Left lung (tissue), 4 donors: ENCODE measurements at regions not wholly inside any gene's neighbourhood (a gene's known extent, or its start where the extent isn't known, plus 50 kb on each side); places are given as distances from the start of the nearest gene placed in this dataset.
A peak's percentile ranks its signal among the peaks of the same experiment; 100 is the strongest.

ENCODE experiments used
- ATAC-seq: fragments of 200-7000 bp; cut with Tn5 transposase; one replicate; pipeline ENCODE4 v1.9.1; 2020; ENCODE audit warnings: moderate library complexity
- DNase-seq, 4 donors: peaks; one replicate each; pipeline ENCODE4 v3.0.0-alpha.2; 2013 to 2020
- H3K27ac ChIP-seq, 2 donors: fragments of 200-600 bp; sonication (generic) in 1 of 2; one replicate each; pipeline versions ENCODE4 v1.5.0 to v1.8.0; 2020 to 2021
- H3K27me3 ChIP-seq, 2 donors: fragments of 200-600 bp; sonication (generic) in 1 of 2; one replicate each; pipeline versions ENCODE4 v1.5.0 to v1.8.0; 2020 to 2021
- H3K36me3 ChIP-seq, 2 donors: fragments of 200-600 bp; sonication (generic) in 1 of 2; one replicate each; pipeline versions ENCODE4 v1.5.0 to v1.8.0; 2020 to 2021
- H3K4me1 ChIP-seq, 2 donors: fragments of 200-600 bp; one replicate each; pipeline ENCODE4 v1.8.0; 2021
- H3K4me3 ChIP-seq, 2 donors: fragments of 200-600 bp; sonication (generic) in 1 of 2; one replicate each; pipeline versions ENCODE4 v1.5.0 to v1.8.0; 2020 to 2021; ENCODE audit warnings: mild to moderate bottlenecking in 1 of 2
- H3K9me3 ChIP-seq, 2 donors: fragments of 200-600 bp; sonication (generic) in 1 of 2; one replicate each; pipeline versions ENCODE4 v1.5.0 to v1.8.0; 2020 to 2021
- CTCF ChIP-seq, 2 donors: fragments of 200-600 bp; sonication (generic) in 1 of 2; IDR thresholded peaks; one replicate each; pipeline versions ENCODE4 v1.5.0 to v1.8.0; 2021; ENCODE audit warnings: antibody characterized with exemption in 2 of 2
- intact Hi-C, 2 donors: fragments of 100-400 bp; cut with DNase I; formaldehyde crosslinking; loops; one replicate each; pipeline versions ENCODE4 v1.11.2 to v1.14.2; 2022
- donor health status: DM: no; HTN: yes; CAD: no.
- donor health status: DM: no; HTN: no; CAD: no.

GRCh38 chr13:80571346-80572307 lies 230.7 kb upstream of the SPRY2 start:
- intact Hi-C loops: no loop called here
- no peak for ATAC-seq

GRCh38 chr13:80563439-80563838 lies 222.5 kb upstream of the SPRY2 start:
- no peak overlapping the region for H3K4me3 ChIP-seq
- H3K27me3 ChIP-seq: no peaks in the 10 kb centered on the region
- no peaks in the 10 kb centered on the region for H3K9me3 ChIP-seq
- intact Hi-C loops: no loop called here
- H3K36me3 ChIP-seq: no peaks in the 10 kb centered on the region
- no peak for ATAC-seq
- H3K4me1 ChIP-seq: no peaks in the 10 kb centered on the region
- TF ChIP-seq CTCF (IDR thresholded peaks at IDR 0.05): no peak
- no peak for DNase-seq
- no peak overlapping the region for H3K27ac ChIP-seq

More at GRCh38 chr13:80571346-80572307, 230.7 kb upstream of the SPRY2 start:
- H3K4me3 ChIP-seq: no peak overlapping the region
- no peak for DNase-seq
- no peaks in the 10 kb centered on the region for H3K9me3 ChIP-seq
- H3K27ac ChIP-seq: no peak overlapping the region
- peaks cover 0 to 6% of the 10 kb centered on the region in 2 donors for H3K4me1 ChIP-seq
- no peak for TF ChIP-seq CTCF (IDR thresholded peaks at IDR 0.05)
- no peaks in the 10 kb centered on the region for H3K27me3 ChIP-seq
- H3K36me3 ChIP-seq: no peaks in the 10 kb centered on the region

- intact Hi-C loops: no loop called here
- ATAC-seq (no peak), DNase-seq (no peak)
- no peaks in the 10 kb centered on the region for H3K9me3 ChIP-seq
- TF ChIP-seq CTCF (IDR thresholded peaks at IDR 0.05): no peak
- no peaks in the 10 kb centered on the region for H3K27me3 ChIP-seq
- no peak overlapping the region for H3K4me3 ChIP-seq
- H3K4me1 ChIP-seq: no peaks in the 10 kb centered on the region
- no peaks in the 10 kb centered on the region for H3K36me3 ChIP-seq
- no peak overlapping the region for H3K27ac ChIP-seq
Observed at GRCh38 chr13:80562433-80563156, 221.7 kb upstream of the SPRY2 start.

- Histone ChIP-seq H3K9me3 (no peaks in the 10 kb centered on the region), H3K36me3 (no peaks in the 10 kb centered on the region), H3K27me3 (no peaks in the 10 kb centered on the region), H3K4me3 (no peak overlapping the region), H3K4me1 (no peaks in the 10 kb centered on the region), H3K27ac (no peak overlapping the region)
- DNase-seq (peak in 1 of 4 donors; percentile 19), ATAC-seq (no peak)
- intact Hi-C loops: no loop called here
- TF ChIP-seq CTCF (IDR thresholded peaks at IDR 0.05): no peak
Observed at GRCh38 chr13:80560609-80561008, 219.7 kb upstream of the SPRY2 start.

- intact Hi-C loops: no loop called here
- DNase-seq (no peak), ATAC-seq (no peak)
- no peaks in the 10 kb centered on the region for H3K4me1 ChIP-seq
- no peaks in the 10 kb centered on the region for H3K27me3 ChIP-seq
- no peak overlapping the region for H3K4me3 ChIP-seq
- no peak overlapping the region for H3K27ac ChIP-seq
- H3K9me3 ChIP-seq: no peaks in the 10 kb centered on the region
- no peaks in the 10 kb centered on the region for H3K36me3 ChIP-seq
- TF ChIP-seq CTCF (IDR thresholded peaks at IDR 0.05): no peak
Observed at GRCh38 chr13:80559944-80560343, 219.0 kb upstream of the SPRY2 start.
